OCI-LY3 (cell line): ENCODE measurements at regions not wholly inside any gene's neighbourhood (a gene's known extent, or its start where the extent isn't known, plus 50 kb on each side); places are given as distances from the start of the nearest gene placed in this dataset.

Source experiments
- H2AFZ ChIP-seq: fragments of 200-600, 300-600 bp; shearing (Covaris generic); 2 replicates; pipeline ENCODE4 v1.6.0; 2014; ENCODE audit warnings: antibody characterized with exemption, low read depth, low read length
- H3K27ac ChIP-seq: fragments of 200-600, 300-600 bp; sonication (generic); 2 replicates; pipeline ENCODE4 v1.5.1; 2014; ENCODE audit warnings: mild to moderate bottlenecking, low read length, moderate library complexity, mixed read lengths
- H3K27me3 ChIP-seq: fragments of 200-600, 300-600 bp; sonication (generic); 2 replicates; pipeline ENCODE4 v1.6.1; 2014; ENCODE audit warnings: low read depth, low read length, mixed read lengths
- H3K36me3 ChIP-seq: fragments of 200-600, 300-600 bp; sonication (generic); replicated peaks from 2 replicates; pipeline ENCODE3; 2014; ENCODE audit warnings: low read depth, low read length, mixed read lengths
- H3K4me1 ChIP-seq: fragments of 300-600, 200-600 bp; sonication (generic); 2 replicates; pipeline ENCODE4 v1.6.1; 2014; ENCODE audit warnings: low read length, mixed read lengths
- H3K4me2 ChIP-seq: fragments of 200-600, 300-600 bp; sonication (generic); 2 replicates; pipeline ENCODE4 v1.6.1; 2014; ENCODE audit warnings: low read length, mixed read lengths
- H3K4me3 ChIP-seq: fragments of 300-600, 200-600 bp; sonication (generic); 2 replicates; pipeline ENCODE4 v1.5.1; 2014; ENCODE audit warnings: antibody characterized with exemption, mild to moderate bottlenecking, low read length, moderate library complexity
- H3K79me2 ChIP-seq: fragments of 300-600, 200-600 bp; shearing (Covaris generic); 2 replicates; pipeline ENCODE4 v1.6.1; 2014; ENCODE audit warnings: mild to moderate bottlenecking, low read length, mixed read lengths
- H3K9ac ChIP-seq: fragments of 300-600, 200-600 bp; shearing (Covaris generic); 2 replicates; pipeline ENCODE4 v1.6.0; 2014; ENCODE audit warnings: mild to moderate bottlenecking, low read length, moderate library complexity
- H3K9me3 ChIP-seq: fragments of 200-600, 300-600 bp; shearing (Covaris generic); 2 replicates; pipeline ENCODE4 v1.6.1; 2014; ENCODE audit warnings: low read length, mixed read lengths; ENCODE audit not compliant: insufficient read depth
- H4K20me1 ChIP-seq: fragments of 200-600, 300-600 bp; sonication (generic); 2 replicates; pipeline ENCODE4 v1.6.1; 2016; ENCODE audit warnings: low read length, mixed read lengths; ENCODE audit not compliant: insufficient read depth
- EZH2phosphoT487 ChIP-seq: fragments of 200-600 bp; shearing (Covaris generic); IDR thresholded peaks from 2 replicates; pipeline ENCODE4 v1.6.1; 2018; ENCODE audit warnings: antibody characterized with exemption, mixed run types, low read depth
- TF ChIP-seq, protein P1 (sequence below): fragments of 200-600, 300-600 bp; sonication (generic); IDR thresholded peaks from 2 replicates; pipeline ENCODE4 v1.5.1; 2014; ENCODE audit warnings: antibody characterized with exemption, low read length, low read depth

DNA sequence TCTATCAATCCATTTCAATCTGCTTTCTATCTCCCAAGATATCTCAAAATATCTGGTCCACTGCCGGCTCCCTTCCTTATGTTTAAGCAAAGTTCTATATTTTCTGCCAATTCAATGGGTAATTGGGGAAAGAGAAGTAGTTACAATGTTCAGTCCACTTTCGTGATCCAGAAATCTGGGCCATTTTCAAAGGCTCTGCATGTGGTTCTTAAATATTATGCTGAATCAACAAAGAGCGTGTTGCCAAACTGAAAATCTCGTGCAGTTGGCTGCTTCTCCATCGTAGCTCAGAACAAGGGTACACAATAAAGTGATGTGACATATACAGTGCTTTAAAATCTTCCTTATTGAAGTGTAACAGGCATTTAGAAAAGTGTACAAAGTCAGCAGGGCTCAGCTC lies 863.1 kb downstream of the RNF144A start:
- Histone ChIP-seq H3K9me3 (no peaks in the 10 kb centered on the region), H2AFZ (no peak overlapping the region)

DNA sequence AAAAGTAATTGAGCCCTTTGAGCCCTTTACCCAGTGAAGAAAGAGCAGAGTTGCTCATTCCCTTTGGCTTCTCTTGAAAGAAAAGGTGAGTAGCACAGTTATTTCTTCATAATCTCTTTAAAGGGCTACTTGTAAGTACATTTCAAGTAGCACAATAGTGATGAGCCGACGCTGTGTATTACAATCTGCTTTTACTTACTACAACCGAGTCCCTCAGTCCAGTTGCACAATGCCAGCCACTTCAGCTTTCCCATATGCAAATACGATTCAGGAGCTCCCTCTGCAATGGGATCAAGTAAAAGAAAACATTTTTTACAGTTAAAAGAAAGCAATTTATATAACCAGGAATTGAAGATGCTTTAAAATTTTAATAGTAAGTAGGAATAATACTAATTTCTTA lies 868.5 kb downstream of the RNF144A start:
- H3K27me3 ChIP-seq = no peaks in the 10 kb centered on the region
- no peak overlapping the region for H3K27ac ChIP-seq
- no peaks in the 10 kb centered on the region for H3K4me1 ChIP-seq
- H4K20me1 ChIP-seq = no peaks in the 10 kb centered on the region
- H2AFZ ChIP-seq = no peak overlapping the region
- no peaks in the 10 kb centered on the region for H3K9me3 ChIP-seq
- no peak overlapping the region for H3K4me2 ChIP-seq
- H3K9ac ChIP-seq = no peak overlapping the region
- no peaks in the 10 kb centered on the region for H3K36me3 ChIP-seq
- no peak for TF ChIP-seq EZH2phosphoT487
- TF ChIP-seq, protein P1, sequence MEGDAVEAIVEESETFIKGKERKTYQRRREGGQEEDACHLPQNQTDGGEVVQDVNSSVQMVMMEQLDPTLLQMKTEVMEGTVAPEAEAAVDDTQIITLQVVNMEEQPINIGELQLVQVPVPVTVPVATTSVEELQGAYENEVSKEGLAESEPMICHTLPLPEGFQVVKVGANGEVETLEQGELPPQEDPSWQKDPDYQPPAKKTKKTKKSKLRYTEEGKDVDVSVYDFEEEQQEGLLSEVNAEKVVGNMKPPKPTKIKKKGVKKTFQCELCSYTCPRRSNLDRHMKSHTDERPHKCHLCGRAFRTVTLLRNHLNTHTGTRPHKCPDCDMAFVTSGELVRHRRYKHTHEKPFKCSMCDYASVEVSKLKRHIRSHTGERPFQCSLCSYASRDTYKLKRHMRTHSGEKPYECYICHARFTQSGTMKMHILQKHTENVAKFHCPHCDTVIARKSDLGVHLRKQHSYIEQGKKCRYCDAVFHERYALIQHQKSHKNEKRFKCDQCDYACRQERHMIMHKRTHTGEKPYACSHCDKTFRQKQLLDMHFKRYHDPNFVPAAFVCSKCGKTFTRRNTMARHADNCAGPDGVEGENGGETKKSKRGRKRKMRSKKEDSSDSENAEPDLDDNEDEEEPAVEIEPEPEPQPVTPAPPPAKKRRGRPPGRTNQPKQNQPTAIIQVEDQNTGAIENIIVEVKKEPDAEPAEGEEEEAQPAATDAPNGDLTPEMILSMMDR = no peak
- no peak overlapping the region for H3K4me3 ChIP-seq
- no peaks in the 10 kb centered on the region for H3K79me2 ChIP-seq

More for the DNA sequence above, 863.1 kb downstream of the RNF144A start:
- Histone ChIP-seq H3K9ac (no peak overlapping the region), H3K79me2 (no peaks in the 10 kb centered on the region), H4K20me1 (no peaks in the 10 kb centered on the region), H3K4me1 (no peaks in the 10 kb centered on the region), H3K27ac (no peak overlapping the region), H3K4me2 (no peak overlapping the region), H3K27me3 (no peaks in the 10 kb centered on the region), H3K4me3 (no peak overlapping the region), H3K36me3 (no peaks in the 10 kb centered on the region)
- TF ChIP-seq, protein P1 = no peak

DNA sequence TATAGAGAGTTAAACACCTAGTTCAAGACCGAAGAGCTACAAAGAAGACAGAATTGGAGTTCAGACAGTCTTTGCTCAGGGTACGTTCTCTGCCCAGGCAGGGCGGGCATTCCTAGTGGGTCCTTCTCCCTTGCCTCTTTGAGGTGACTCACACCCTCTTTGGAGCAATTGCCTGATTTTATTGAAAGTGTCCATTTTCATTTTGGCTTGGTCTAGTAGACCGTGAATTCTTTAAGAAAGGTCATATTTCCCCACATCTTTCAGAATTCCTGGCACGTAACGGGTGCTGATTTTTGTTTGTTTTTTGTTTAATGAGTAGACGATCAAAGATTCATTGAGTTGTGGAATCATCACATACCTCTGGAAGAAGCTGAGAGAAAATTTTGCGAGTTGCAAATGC lies 871.5 kb downstream of the RNF144A start:
- no peaks in the 10 kb centered on the region for H3K36me3 ChIP-seq
- H3K9ac ChIP-seq = no peak overlapping the region
- no peak overlapping the region for H3K27ac ChIP-seq
- H2AFZ ChIP-seq = no peak overlapping the region
- H3K4me1 ChIP-seq = no peaks in the 10 kb centered on the region
- TF ChIP-seq, protein P1 = no peak
- TF ChIP-seq EZH2phosphoT487 = no peak
- H3K4me3 ChIP-seq = no peak overlapping the region
- no peak overlapping the region for H3K4me2 ChIP-seq
- H4K20me1 ChIP-seq = no peaks in the 10 kb centered on the region
- no peaks in the 10 kb centered on the region for H3K9me3 ChIP-seq
- no peaks in the 10 kb centered on the region for H3K79me2 ChIP-seq
- H3K27me3 ChIP-seq = no peaks in the 10 kb centered on the region

DNA sequence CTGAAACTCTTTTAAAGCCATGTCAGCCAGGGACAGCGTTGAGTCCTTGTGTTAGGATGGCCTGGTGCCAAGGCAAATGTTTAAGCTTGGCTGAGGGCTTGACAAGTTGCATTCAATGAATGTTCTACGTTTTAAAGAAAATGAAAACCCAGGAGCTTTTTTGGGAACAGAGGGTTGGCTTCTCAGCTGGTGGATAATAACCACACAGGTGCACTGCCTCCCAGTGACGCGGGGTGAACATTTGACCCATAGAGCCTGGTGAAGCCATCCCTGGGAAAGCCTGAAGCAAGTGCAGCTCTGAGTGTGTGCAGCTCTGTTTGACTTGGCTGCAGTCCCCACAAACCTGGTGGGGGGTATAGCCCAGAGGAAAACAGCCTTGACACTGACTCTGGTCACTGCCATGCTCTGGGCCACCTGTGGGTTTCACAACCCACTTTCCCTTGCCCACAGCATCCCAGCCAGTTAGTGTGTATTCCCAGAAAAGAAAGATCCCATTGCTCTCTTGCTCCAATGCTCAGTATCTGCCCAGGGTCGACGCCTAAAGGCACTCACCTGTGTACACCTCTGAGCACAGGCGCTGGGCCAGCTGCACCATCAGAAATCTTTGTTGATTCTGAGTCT lies 874.9 kb downstream of the RNF144A start:
- H3K4me3 ChIP-seq = no peak overlapping the region
- no peak overlapping the region for H3K9ac ChIP-seq
- H3K27ac ChIP-seq = no peak overlapping the region
- H3K27me3 ChIP-seq = no peaks in the 10 kb centered on the region
- no peaks in the 10 kb centered on the region for H4K20me1 ChIP-seq
- no peaks in the 10 kb centered on the region for H3K36me3 ChIP-seq
- H3K4me1 ChIP-seq = peaks cover 14% of the 10 kb centered on the region
- no peak overlapping the region for H3K4me2 ChIP-seq
- no peak for TF ChIP-seq EZH2phosphoT487
- TF ChIP-seq, protein P1 = no peak
- no peaks in the 10 kb centered on the region for H3K79me2 ChIP-seq
- no peaks in the 10 kb centered on the region for H3K9me3 ChIP-seq
- H2AFZ ChIP-seq = no peak overlapping the region
